ENCODE measurements at regions not wholly inside any gene's neighbourhood (a gene's known extent, or its start where the extent isn't known, plus 50 kb on each side); places are given as distances from the start of the nearest gene placed in this dataset.

DNA sequence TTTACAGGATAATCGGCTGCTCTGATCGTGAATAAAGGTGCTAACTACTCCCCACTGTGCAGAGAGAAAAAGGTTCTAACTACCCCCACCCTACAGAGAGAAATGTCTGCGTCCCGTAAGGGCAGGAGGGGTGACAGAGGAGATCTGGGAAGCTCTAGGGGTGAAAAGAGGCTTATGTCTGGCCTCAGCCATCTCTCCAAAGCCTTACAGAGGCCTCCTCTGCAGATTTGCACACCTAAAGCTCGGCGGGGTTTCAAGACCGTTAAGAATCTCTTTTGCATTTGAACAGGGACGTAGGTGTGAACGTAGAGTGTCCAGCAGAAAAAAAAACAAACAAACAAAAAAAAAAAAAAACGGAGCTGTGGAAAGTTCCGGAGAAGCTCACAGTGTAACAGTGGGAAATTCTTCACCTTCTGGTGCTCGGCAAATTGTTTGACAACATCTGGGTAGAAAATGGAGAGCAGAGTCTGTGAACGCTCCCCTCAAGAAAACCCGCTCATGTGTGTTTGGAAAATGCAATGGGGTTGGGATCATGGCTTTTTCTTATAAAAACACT is 161.0 kb downstream of the SHOX start:
- TF ChIP-seq, protein P1, sequence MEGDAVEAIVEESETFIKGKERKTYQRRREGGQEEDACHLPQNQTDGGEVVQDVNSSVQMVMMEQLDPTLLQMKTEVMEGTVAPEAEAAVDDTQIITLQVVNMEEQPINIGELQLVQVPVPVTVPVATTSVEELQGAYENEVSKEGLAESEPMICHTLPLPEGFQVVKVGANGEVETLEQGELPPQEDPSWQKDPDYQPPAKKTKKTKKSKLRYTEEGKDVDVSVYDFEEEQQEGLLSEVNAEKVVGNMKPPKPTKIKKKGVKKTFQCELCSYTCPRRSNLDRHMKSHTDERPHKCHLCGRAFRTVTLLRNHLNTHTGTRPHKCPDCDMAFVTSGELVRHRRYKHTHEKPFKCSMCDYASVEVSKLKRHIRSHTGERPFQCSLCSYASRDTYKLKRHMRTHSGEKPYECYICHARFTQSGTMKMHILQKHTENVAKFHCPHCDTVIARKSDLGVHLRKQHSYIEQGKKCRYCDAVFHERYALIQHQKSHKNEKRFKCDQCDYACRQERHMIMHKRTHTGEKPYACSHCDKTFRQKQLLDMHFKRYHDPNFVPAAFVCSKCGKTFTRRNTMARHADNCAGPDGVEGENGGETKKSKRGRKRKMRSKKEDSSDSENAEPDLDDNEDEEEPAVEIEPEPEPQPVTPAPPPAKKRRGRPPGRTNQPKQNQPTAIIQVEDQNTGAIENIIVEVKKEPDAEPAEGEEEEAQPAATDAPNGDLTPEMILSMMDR (IDR thresholded peaks at IDR 0.05) = no peak
- ChIA-PET CTCF (no interaction called here), POLR2A (no interaction called here)
- Mint-ChIP-seq H3K27me3 (peaks cover 10% of the 10 kb centered on the region), H3K4me1 (no peaks in the 10 kb centered on the region), H3K27ac (no peak overlapping the region), H3K36me3 (ENCODE audit: low read depth) (no peaks in the 10 kb centered on the region), H3K9me3 (no peaks in the 10 kb centered on the region), H3K4me3 (no peak overlapping the region)
- DNase-seq (no peak), ATAC-seq (ENCODE audit: low read depth) (no peak)
- intact Hi-C loops (cut with micrococcal nuclease) = no loop called here

DNA sequence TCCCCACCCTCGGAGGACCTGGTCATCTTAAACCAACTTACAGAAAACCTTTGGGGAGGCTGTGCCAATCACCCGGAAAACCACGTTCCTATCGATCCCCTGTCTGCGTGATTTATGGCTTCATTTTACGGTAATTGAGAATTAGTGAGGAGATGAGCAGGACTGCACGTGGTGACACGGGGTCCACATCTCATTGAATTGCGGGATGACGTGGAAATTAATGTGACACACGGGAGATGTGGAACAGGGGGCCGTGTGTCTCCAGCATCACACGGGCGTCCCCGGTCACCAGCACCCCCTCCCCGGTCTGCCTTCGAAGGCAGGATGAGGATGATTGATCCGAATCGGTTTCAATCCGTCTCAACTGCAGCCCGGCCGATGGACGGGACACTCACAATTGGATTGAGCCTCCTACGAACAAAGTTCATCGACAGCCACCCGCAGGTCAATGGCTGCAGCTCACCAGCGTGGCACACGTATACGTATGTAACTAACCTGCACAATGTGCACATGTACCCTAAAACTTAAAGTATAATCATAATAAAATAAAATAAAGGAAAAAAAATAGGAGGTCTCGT is 160.3 kb downstream of the SHOX start:
- DNase-seq (no peak), ATAC-seq (ENCODE audit: low read depth) (no peak)
- H3K27me3 Mint-ChIP-seq = peaks cover 10% of the 10 kb centered on the region
- intact Hi-C loops (cut with micrococcal nuclease) = no loop called here
- ChIA-PET POLR2A (no interaction called here), CTCF (no interaction called here)
- H3K9me3 Mint-ChIP-seq = no peaks in the 10 kb centered on the region
- TF ChIP-seq, protein P1 (IDR thresholded peaks at IDR 0.05) = no peak
- H3K4me3 Mint-ChIP-seq = no peak overlapping the region
- H3K36me3 Mint-ChIP-seq (ENCODE audit: low read depth) = no peaks in the 10 kb centered on the region
- H3K27ac Mint-ChIP-seq = no peak overlapping the region
- H3K4me1 Mint-ChIP-seq = no peaks in the 10 kb centered on the region

- no peak overlapping the region for H3K27ac Mint-ChIP-seq
- CTCF ChIA-PET = no interaction called here
- no peaks in the 10 kb centered on the region for H3K9me3 Mint-ChIP-seq
- TF ChIP-seq, protein P1 (IDR thresholded peaks at IDR 0.05) = no peak
- H3K27me3 Mint-ChIP-seq = peaks cover 10% of the 10 kb centered on the region
- POLR2A ChIA-PET = no interaction called here
- H3K4me1 Mint-ChIP-seq = no peaks in the 10 kb centered on the region
- intact Hi-C loops (cut with micrococcal nuclease) = no loop called here
- no peak overlapping the region for H3K4me3 Mint-ChIP-seq
- DNase-seq (no peak), ATAC-seq (ENCODE audit: low read depth) (no peak)
- H3K36me3 Mint-ChIP-seq (ENCODE audit: low read depth) = no peaks in the 10 kb centered on the region
These were observed 159.5 kb downstream of the SHOX start for GRCh38 chrX:790041-790506.

DNA sequence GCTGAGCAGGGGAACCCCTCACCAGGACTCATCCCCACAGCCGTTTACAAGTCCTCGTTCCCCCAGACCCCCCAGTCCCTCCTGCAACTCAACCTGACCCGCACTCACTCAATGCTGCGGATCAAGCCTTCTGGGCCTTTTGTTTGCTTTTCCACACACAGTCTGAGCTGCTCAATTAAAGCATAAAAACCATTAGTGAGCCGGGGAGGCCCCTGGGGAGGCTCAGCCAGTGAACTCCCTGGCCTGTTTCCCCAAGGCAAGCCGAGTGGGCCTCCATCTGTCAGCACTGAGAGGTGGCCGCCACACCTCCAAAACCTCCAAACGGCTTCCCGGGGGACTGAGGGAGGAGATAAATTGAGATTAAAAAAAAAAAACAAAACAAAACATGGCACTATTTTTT is 158.5 kb downstream of the SHOX start:
- Mint-ChIP-seq H3K4me1 (no peaks in the 10 kb centered on the region), H3K27ac (no peak overlapping the region), H3K36me3 (ENCODE audit: low read depth) (no peaks in the 10 kb centered on the region), H3K4me3 (no peak overlapping the region), H3K9me3 (no peaks in the 10 kb centered on the region), H3K27me3 (peaks cover 10% of the 10 kb centered on the region)
- ChIA-PET CTCF (no interaction called here), POLR2A (no interaction called here)
- DNase-seq (no peak), ATAC-seq (ENCODE audit: low read depth) (no peak)
- TF ChIP-seq, protein P1 (IDR thresholded peaks at IDR 0.05) = no peak
- intact Hi-C loops (cut with micrococcal nuclease) = no loop called here

GRCh38 chrX:786441-786881 is 155.9 kb downstream of the SHOX start:
- TF ChIP-seq, protein P1 (IDR thresholded peaks at IDR 0.05) = no peak
- no peak for ATAC-seq (ENCODE audit: low read depth)
- ChIA-PET POLR2A (no interaction called here), CTCF (no interaction called here)
- Mint-ChIP-seq H3K4me3 (no peak overlapping the region), H3K36me3 (ENCODE audit: low read depth) (no peaks in the 10 kb centered on the region), H3K4me1 (no peaks in the 10 kb centered on the region), H3K27ac (no peak overlapping the region), H3K9me3 (no peaks in the 10 kb centered on the region), H3K27me3 (peaks cover 9% of the 10 kb centered on the region)
- intact Hi-C loops (cut with micrococcal nuclease) = no loop called here
- no peak for DNase-seq
